GM19324 (cell line): ENCODE measurements at regions not wholly inside any gene's neighbourhood (a gene's known extent, or its start where the extent isn't known, plus 50 kb on each side); places are given as distances from the start of the nearest gene placed in this dataset.

ENCODE experiments used
- ATAC-seq: cut with Tn5 transposase; IDR thresholded peaks from one replicate; pipeline ENCODE4 v1.9.1; 2021; ENCODE audit warnings: mild to moderate bottlenecking, moderate library complexity; ENCODE audit not compliant: unreplicated experiment, low FRiP score

DNA sequence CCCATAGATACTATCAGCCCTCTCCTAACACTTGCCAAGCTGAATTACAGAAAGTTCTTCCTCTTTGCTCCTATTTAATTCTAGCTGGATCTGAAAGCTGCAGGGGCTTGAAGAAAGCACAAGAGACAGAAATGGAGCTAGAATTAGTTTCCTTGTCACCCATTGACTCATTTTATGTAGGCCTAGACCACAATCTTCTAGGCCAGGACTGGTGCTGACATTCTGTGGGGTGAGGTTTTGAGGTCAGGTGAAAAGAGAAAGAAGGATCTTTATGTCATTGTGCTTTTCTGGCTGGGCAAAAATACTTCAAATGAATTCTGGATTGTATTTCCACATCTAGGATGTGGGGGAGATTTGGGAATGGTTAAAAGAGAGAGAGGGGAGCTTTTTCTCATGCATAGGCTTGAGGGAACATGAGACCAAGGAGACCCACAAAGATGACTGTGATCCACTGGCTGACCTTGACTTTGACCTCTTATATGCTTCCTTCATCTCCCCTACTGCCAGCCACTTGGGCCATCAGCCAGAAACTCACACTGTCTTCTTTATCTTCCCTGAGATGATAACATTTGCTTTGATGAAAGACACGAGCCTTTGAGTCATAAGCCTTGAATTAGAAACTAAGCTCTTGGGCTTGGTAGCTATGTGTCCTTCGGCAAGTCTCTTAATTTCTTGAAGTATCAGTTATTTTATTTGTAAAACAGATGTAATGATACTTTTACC is 274.9 kb upstream of the CADM1 start:
- ATAC-seq = no peak

DNA sequence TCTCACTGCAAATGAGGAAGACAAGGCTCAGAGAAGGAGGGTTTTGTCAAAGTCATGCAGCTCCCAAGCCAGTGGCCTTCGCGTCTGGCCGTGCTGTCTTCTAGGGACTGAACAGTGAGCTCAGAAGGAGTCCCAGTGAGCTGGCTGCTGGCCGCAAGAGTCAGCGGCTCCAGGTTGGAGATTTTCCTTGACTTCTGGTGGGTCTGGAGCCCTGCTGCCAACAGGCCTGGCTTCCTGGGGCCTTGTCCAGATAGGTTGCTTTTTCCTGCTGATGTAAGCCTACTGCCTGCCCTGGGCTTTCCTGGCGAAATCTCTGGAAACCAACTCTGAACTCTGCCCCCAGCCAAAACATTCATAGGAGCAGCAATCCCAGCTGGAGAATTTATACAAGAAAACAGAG is 272.7 kb upstream of the CADM1 start:
- ATAC-seq = no peak

DNA sequence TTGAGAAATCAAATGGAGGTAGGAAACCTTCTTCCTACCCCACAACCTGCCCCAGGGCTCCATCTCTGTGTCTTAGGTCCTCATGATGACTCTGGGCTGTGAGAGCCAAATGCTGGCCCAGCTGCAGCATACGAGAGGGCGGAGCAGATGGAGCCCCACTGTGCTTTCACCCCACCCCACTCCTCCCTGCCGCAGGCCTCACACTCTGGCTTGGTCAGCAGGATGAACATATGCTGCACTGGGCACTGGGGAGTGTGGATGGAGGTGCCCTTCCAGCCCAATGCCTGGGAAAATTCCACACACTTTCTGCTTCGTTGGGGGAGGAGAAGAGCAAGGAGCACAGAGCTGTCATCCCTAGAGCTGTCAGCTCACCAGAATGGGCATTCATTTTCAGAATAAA is 271.6 kb upstream of the CADM1 start:
- ATAC-seq = no peak

DNA sequence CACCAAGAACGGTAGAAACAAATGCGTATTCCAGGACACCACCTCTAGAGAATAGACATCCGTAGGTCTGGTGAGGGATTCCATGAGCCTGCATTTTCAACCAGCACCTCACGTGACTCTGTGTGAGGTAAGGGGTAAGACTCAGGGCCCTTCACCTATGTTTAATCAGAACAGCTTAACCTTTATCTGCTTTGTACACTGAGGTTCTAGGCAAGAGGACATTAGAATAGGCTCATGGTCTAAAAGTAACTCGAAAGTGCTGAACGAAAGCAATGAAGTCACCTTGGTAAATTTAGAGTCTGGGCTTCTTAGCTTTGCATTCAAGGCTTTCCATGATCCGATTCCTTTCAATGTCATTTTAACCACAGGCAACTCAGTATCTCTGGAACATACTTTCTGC is 270.5 kb upstream of the CADM1 start:
- ATAC-seq = no peak

GRCh38 chr11:115769891-115770290 is 265.7 kb upstream of the CADM1 start:
- ATAC-seq = no peak

- no peak for ATAC-seq
Measured at GRCh38 chr11:115767883-115768282, 263.7 kb upstream of the CADM1 start.

GRCh38 chr11:115767047-115767802 is 263.0 kb upstream of the CADM1 start:
- no peak for ATAC-seq

DNA sequence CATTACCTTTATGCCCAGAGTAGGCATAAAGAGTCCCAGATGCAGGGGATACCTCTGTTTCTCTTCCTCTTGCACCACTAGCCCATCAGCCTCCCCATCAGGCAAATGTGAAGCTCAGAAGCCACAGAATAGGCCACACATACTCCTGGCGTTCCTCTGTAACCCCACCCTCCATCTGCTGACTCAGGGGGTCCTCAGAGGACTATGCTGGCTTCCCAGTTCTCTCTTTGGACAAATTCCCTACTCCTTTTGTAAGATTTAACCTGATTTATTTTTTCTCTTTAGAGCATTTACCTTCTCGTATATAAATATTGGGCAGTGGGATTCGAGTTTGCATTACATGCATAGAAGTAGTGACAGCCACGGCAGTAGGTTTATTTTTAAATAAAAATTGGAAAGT is 262.3 kb upstream of the CADM1 start:
- ATAC-seq = no peak

GRCh38 chr11:115765803-115766239 is 261.6 kb upstream of the CADM1 start:
- ATAC-seq = no peak

- ATAC-seq = no peak
Measured at GRCh38 chr11:115764176-115764575, 260.0 kb upstream of the CADM1 start.

- no peak for ATAC-seq
Measured at GRCh38 chr11:115761817-115762216, 257.6 kb upstream of the CADM1 start.

GRCh38 chr11:115761348-115761747 is 257.1 kb upstream of the CADM1 start:
- no peak for ATAC-seq

DNA sequence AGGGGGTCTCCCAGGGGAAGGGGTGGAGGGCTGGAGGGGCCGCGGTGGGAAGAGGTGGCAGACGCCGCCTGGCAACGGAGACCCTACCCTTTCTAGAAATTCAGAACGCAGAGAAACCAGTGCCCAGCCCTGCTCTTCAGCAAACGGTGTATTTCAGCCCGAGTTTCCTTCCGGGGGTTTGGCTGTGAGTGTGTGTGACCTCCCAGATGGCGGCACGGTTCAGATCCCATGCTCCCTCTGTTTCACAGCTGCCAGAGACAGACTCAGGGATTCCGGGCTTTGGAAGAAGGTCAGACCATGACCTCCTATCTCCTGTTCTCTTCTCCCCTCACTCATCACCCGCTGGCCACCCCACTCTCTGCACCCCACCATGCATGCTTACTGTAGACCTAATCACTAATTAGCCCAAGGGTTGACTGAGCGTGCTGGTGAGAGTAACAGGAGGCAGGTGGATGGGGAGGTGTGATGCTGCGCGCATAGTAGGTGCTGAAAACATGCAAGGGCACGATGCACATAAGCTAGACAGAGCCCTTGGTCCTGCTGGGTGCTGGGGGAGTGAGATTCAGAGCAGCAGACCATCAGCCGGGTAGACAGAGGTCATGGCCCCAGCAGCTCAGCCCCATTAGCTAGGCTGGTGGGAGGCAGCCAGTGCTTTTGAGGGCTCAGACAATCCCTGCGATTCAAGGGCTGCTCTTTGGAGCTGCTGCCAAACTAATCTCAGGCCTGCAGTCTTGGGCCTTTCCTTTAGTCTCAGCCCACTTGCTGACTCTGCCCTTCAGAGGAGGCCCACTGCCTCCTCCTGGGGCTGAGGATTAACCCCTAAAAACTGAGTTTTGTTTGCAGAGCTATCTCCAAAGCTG is 256.5 kb upstream of the CADM1 start:
- ATAC-seq = no peak

DNA sequence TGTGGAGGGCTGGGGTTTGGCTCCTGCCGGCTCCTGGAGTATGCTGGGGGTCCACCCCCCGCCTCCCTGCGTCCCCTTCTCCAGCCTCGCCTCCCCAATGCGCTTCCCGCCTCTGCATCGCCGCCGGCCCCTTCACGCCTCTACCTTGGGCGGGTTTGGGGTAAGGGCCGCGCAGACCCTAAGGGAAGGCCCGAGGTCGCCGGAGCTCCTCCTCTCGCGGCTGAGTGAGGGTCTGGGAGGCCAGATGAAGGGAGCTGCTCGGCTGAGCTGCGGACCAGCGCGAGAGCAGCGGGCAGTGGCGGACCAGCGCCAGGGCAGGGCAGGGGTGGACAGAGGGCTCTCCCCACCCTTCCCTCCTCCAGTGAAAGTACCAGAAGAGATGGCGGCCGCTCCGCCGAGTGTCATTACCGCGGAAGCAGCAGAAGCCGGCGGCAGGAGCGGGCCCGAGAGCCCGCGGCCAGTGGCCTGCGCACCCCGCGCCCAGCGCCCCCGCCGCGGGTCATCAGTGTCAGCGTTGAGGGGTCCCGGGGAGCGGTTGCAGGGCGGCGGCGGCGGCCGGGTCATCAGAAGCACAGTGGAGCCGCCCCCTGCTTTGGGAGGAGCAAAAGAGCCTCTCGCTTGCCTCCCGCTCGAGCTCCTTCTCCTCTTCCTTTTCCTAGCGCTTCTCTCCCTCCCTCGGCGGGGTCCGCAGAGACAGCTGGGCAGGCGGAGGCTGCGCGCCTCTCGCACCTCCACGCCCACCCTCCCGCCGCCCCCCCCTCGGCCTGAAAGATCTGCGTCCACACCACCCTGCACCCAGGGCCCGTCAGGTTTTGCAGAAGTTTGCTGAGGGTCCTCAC is 255.6 kb upstream of the CADM1 start:
- no peak for ATAC-seq

DNA sequence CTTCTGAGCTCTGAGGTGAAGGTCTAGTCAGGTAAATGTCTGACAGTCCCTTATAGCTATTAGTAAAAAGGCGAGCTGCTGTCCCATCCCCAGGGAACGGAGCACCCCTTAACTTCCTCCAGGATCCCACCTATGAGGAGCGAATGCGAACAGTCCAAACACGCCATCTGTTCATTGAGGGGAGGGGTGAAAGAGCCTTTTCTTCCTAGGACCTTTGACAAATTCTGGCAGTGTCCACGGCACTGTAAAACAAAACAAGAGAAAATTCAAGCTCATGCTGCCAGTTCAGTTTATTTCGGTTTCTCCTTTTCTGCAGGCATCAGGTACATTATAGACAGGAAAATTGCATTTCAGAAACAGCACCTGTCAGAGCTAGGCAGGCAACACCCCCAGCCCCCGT is 253.8 kb upstream of the CADM1 start:
- ATAC-seq = no peak

DNA sequence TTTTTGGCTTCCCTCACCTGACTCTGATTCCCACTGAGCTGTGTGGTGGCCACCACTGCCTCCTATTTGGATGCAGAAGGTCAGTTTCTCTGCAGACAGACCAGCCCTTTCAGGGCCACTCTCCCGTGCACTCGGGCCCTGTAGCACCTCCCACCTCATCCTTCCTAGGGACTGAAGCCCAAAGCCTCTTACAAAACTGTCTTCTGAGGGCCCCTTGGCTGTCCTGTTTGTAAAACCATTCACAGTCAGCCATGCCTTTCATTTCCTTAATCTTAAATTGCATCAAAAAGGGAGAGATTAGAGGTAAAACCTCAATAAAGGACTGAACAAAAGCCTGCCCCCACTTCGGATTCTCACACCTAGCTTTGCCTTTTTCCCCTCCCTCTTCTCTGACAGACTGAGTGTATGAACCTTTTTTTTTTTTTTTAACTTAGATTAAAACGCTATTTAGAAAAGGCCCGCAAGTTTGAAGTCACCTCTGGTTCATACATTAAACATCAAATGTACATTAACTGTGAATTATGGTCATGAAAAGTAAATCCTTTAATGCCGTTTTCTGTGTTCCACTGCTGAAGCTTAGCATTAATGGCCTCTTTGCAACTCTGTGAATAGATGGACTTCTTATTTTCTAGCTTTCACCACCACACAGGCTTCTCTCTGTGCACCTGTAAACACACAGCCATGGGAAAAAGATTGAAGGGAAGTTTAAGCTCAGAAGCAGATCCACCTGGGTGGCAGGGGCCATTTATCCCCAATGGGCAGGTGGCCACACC is 247.2 kb upstream of the CADM1 start:
- no peak for ATAC-seq

- ATAC-seq = no peak
Measured at GRCh38 chr11:115745610-115746512, 241.6 kb upstream of the CADM1 start.

- no peak for ATAC-seq
Measured at GRCh38 chr11:115745066-115745465, 240.9 kb upstream of the CADM1 start.

- ATAC-seq = no peak
Measured at GRCh38 chr11:115743719-115744118, 239.5 kb upstream of the CADM1 start.
